OCI-LY7 (cell line): ENCODE measurements at regions not wholly inside any gene's neighbourhood (a gene's known extent, or its start where the extent isn't known, plus 50 kb on each side); places are given as distances from the start of the nearest gene placed in this dataset.

Experiments used
- BruUV-seq: library from RNA; stranded (reverse); fragments of 400-500 nt; replicated peaks from 2 replicates; lab custom pipeline; 2021; lab: Mats Ljungman, UMichigan
- CTCF ChIA-PET: fragments of 300-600 bp; sonication (Branson Sonifier 250); formaldehyde crosslinking; loops from one replicate; lab custom pipeline; 2022; ENCODE audit warnings: antibody characterized with exemption; ENCODE audit not compliant: unreplicated experiment; lab: Charles Lee
- POLR2A ChIA-PET: fragments of 300-600 bp; sonication (Branson Sonifier 250); formaldehyde crosslinking; loops from one replicate; lab custom pipeline; 2022; ENCODE audit warnings: antibody characterized with exemption; lab: Charles Lee
- DNase-seq: peaks from one replicate; pipeline ENCODE4 v3.0.0-alpha.2; 2015; ENCODE audit warnings: low spot score
- H2AFZ ChIP-seq: fragments of 200-600 bp; sonication (generic), shearing (Covaris generic); 2 replicates; pipeline ENCODE4 v1.6.1; 2014; ENCODE audit warnings: mild to moderate bottlenecking, antibody characterized with exemption, low read length, moderate library complexity
- H3K27ac ChIP-seq: fragments of 200-600 bp; sonication (generic); 2 replicates; pipeline ENCODE4 v1.5.1; 2014; ENCODE audit warnings: mixed run types, low read depth, mild to moderate bottlenecking, moderate library complexity, low read length, inconsistent platforms; ENCODE audit not compliant: poor library complexity, severe bottlenecking
- H3K36me3 ChIP-seq: fragments of 200-600 bp; sonication (generic); 2 replicates; pipeline ENCODE4 v1.6.1; 2014; ENCODE audit warnings: mild to moderate bottlenecking, antibody characterized with exemption, low read length, moderate library complexity, mixed read lengths; ENCODE audit not compliant: insufficient read depth
- H3K4me1 ChIP-seq: fragments of 200-600 bp; sonication (generic); 2 replicates; pipeline ENCODE4 v1.5.1; 2014; ENCODE audit warnings: mild to moderate bottlenecking, low read length; ENCODE audit not compliant: insufficient read depth, poor library complexity, severe bottlenecking
- H3K4me2 ChIP-seq: fragments of 200-600 bp; sonication (generic); 2 replicates; pipeline ENCODE4 v1.6.1; 2014; ENCODE audit warnings: mild to moderate bottlenecking, low read length
- H3K4me3 ChIP-seq: fragments of 200-600 bp; sonication (generic); 2 replicates; pipeline ENCODE4 v1.5.1; 2014; ENCODE audit warnings: mild to moderate bottlenecking, low read depth, low read length; ENCODE audit not compliant: poor library complexity, severe bottlenecking
- H3K79me2 ChIP-seq: fragments of 200-600 bp; sonication (generic); 2 replicates; pipeline ENCODE4 v1.6.1; 2016; ENCODE audit warnings: low read depth, mild to moderate bottlenecking, low read length, moderate library complexity, mixed read lengths; ENCODE audit not compliant: insufficient read depth
- H3K9me2 ChIP-seq: fragments of 200-600 bp; sonication (generic); 2 replicates; pipeline ENCODE4 v1.6.1; 2016; ENCODE audit warnings: mild to moderate bottlenecking, low read length, mixed read lengths; ENCODE audit not compliant: insufficient read depth
- H3K9me3 ChIP-seq: fragments of 200-600 bp; sonication (generic); 2 replicates; pipeline ENCODE4 v1.6.1; 2014; ENCODE audit warnings: mild to moderate bottlenecking, mixed run types, low read length, mixed read lengths
- H4K20me1 ChIP-seq: fragments of 200-600 bp; sonication (generic); 2 replicates; pipeline ENCODE4 v1.6.1; 2014; ENCODE audit warnings: mild to moderate bottlenecking, antibody characterized with exemption, low read length, moderate library complexity, mixed read lengths; ENCODE audit not compliant: insufficient read depth
- CTCF ChIP-seq: fragments of 200-600 bp; sonication (generic); conservative IDR thresholded peaks from 2 replicates; pipeline ENCODE4 v1.5.1; 2014; ENCODE audit warnings: mild to moderate bottlenecking, antibody characterized with exemption, low read length, moderate library complexity, mixed read lengths
- EZH2phosphoT487 ChIP-seq: fragments of 200-600 bp; sonication (generic); IDR thresholded peaks from 2 replicates; pipeline ENCODE4 v1.6.1; 2018; ENCODE audit warnings: low read depth, borderline replicate concordance, mild to moderate bottlenecking, mixed run types, antibody characterized with exemption, low read length, moderate library complexity, mixed read lengths
- intact Hi-C: fragments of 100-400 bp; cut with micrococcal nuclease; formaldehyde crosslinking; loops from one replicate; pipeline ENCODE4 v1.10.0; 2022; ENCODE audit not compliant: unreplicated experiment

- BruUV-seq: no TSS peak
- intact Hi-C loops: no loop called here
- ChIA-PET CTCF (no interaction called here), POLR2A (interaction anchor here (0.6 to 0.7 kb wide), 3 partner anchors 32 to 488 kb away, joined by 3 to 4 read pairs (median 3); no protein-coding TSS in a partner anchor)
- no peaks in the 10 kb centered on the region for H3K79me2 ChIP-seq
- no peak overlapping the region for H3K27ac ChIP-seq
- no peaks in the 10 kb centered on the region for H4K20me1 ChIP-seq
- no peaks in the 10 kb centered on the region for H3K9me2 ChIP-seq
- no peaks in the 10 kb centered on the region for H3K4me1 ChIP-seq
- H3K36me3 ChIP-seq: no peaks in the 10 kb centered on the region
- no peaks in the 10 kb centered on the region for H3K9me3 ChIP-seq
- H3K4me3 ChIP-seq: no peak overlapping the region
- no peak for DNase-seq
- H2AFZ ChIP-seq: no peak overlapping the region
- no peak for TF ChIP-seq EZH2phosphoT487
- no peak for TF ChIP-seq CTCF
- H3K4me2 ChIP-seq: no peak overlapping the region
These were observed 280.4 kb downstream of the PBX3 start for GRCh38 chr9:126027566-126027965.

DNA sequence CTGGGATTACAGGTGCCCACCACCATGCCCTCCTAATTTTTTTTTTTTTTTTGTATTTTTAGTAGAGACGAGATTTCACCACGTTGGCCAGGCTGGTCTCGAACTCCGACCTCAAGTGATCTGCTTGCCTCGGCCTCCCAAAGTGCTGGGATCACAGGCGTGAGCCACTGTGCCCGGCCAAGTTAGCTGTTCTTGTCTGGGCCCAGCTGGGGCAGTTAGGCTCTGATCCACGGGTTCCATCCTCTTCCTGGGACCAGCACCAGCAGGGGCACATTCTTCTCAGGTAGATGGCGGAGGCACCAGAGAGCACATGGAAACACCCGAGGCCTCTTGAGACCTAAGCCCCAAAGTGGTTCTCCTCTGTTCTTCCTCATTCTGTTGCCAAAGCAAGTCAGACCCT, 281.6 kb downstream of the PBX3 start:
- no peaks in the 10 kb centered on the region for H3K36me3 ChIP-seq
- intact Hi-C loops: no loop called here
- no peaks in the 10 kb centered on the region for H3K79me2 ChIP-seq
- no peak for DNase-seq
- no peak overlapping the region for H2AFZ ChIP-seq
- TF ChIP-seq EZH2phosphoT487: no peak
- TF ChIP-seq CTCF: no peak
- CTCF ChIA-PET: no interaction called here
- POLR2A ChIA-PET: no interaction called here
- H4K20me1 ChIP-seq: no peaks in the 10 kb centered on the region
- no peak overlapping the region for H3K4me3 ChIP-seq
- no peaks in the 10 kb centered on the region for H3K4me1 ChIP-seq
- no peak overlapping the region for H3K27ac ChIP-seq
- no peak overlapping the region for H3K4me2 ChIP-seq
- no peaks in the 10 kb centered on the region for H3K9me3 ChIP-seq
- H3K9me2 ChIP-seq: no peaks in the 10 kb centered on the region
- no TSS peak for BruUV-seq

- no TSS peak for BruUV-seq
- no peaks in the 10 kb centered on the region for H4K20me1 ChIP-seq
- no peaks in the 10 kb centered on the region for H3K79me2 ChIP-seq
- H3K9me3 ChIP-seq: no peaks in the 10 kb centered on the region
- H3K9me2 ChIP-seq: no peaks in the 10 kb centered on the region
- DNase-seq: no peak
- H3K36me3 ChIP-seq: no peaks in the 10 kb centered on the region
- TF ChIP-seq EZH2phosphoT487 (no peak), CTCF (no peak)
- no peak overlapping the region for H3K4me3 ChIP-seq
- intact Hi-C loops: no loop called here
- ChIA-PET POLR2A (no interaction called here), CTCF (no interaction called here)
- H2AFZ ChIP-seq: no peak overlapping the region
- H3K27ac ChIP-seq: no peak overlapping the region
- H3K4me2 ChIP-seq: no peak overlapping the region
- H3K4me1 ChIP-seq: no peaks in the 10 kb centered on the region
These were observed 283.5 kb downstream of the PBX3 start for GRCh38 chr9:126030716-126031115.
